Activated CD8-positive, alpha-beta T cell treated with anti-CD3 and anti-CD28 coated beads for 36 hours (primary cell): ENCODE measurements at regions not wholly inside any gene's neighbourhood (a gene's known extent, or its start where the extent isn't known, plus 50 kb on each side); places are given as distances from the start of the nearest gene placed in this dataset.
"Not testable (repeated sequence)": the region's sequence is repeated elsewhere in the genome, so short reads cannot be mapped to it uniquely, and the experiment has no call there.

Experiments used
- ATAC-seq: fragments of 200-7000 bp; cut with Tn5 transposase; one replicate; pipeline ENCODE4 v1.10.0; 2021; ENCODE audit warnings: mild to moderate bottlenecking, moderate library complexity
- CTCF ChIA-PET: fragments of 350-600 bp; sonication (Branson Sonifier 250); formaldehyde crosslinking; loops from one replicate; lab custom pipeline; 2021; ENCODE audit warnings: antibody characterized with exemption; lab: Charles Lee
- POLR2A ChIA-PET: fragments of 350-600 bp; sonication (Branson Sonifier 250); formaldehyde crosslinking; loops from one replicate; lab custom pipeline; 2021; ENCODE audit warnings: antibody characterized with exemption; lab: Charles Lee
- DNase-seq: peaks from one replicate; pipeline ENCODE4 v3.0.0-alpha.2; 2020
- H3K27ac Mint-ChIP-seq: one replicate; pipeline ENCODE4 v1.8.0; 2021; ENCODE audit warnings: mild to moderate bottlenecking, mixed read lengths
- H3K27me3 Mint-ChIP-seq: one replicate; pipeline ENCODE4 v1.8.0; 2021; ENCODE audit warnings: mixed read lengths
- H3K36me3 Mint-ChIP-seq: one replicate; pipeline ENCODE4 v1.8.0; 2021; ENCODE audit warnings: low read depth, mixed read lengths
- H3K4me1 Mint-ChIP-seq: one replicate; pipeline ENCODE4 v1.8.0; 2021; ENCODE audit warnings: low read depth, mixed read lengths
- H3K4me3 Mint-ChIP-seq: one replicate; pipeline ENCODE4 v1.8.0; 2021; ENCODE audit warnings: mild to moderate bottlenecking, moderate library complexity, mixed read lengths
- H3K9me3 Mint-ChIP-seq: one replicate; pipeline ENCODE4 v1.8.0; 2021; ENCODE audit warnings: mixed read lengths
- CTCF ChIP-seq: fragments of 200-600 bp; IDR thresholded peaks from one replicate; pipeline ENCODE4 v1.8.0; 2022; ENCODE audit warnings: antibody characterized with exemption, mild to moderate bottlenecking
- intact Hi-C: fragments of 100-400 bp; cut with micrococcal nuclease; formaldehyde crosslinking; loops from one replicate; pipeline ENCODE4 v1.10.0; 2022

GRCh38 chr5:157942595-157942994, 83.7 kb upstream of the CLINT1 start:
- H3K4me3 Mint-ChIP-seq = no peak overlapping the region
- H3K9me3 Mint-ChIP-seq = no peaks in the 10 kb centered on the region
- ChIA-PET POLR2A (no interaction called here), CTCF (no interaction called here)
- intact Hi-C loops = no loop called here
- no peaks in the 10 kb centered on the region for H3K36me3 Mint-ChIP-seq
- no peak for ATAC-seq
- no peaks in the 10 kb centered on the region for H3K27me3 Mint-ChIP-seq
- H3K27ac Mint-ChIP-seq = no peak overlapping the region
- H3K4me1 Mint-ChIP-seq = no peaks in the 10 kb centered on the region
- DNase-seq = no peak
- no peak for TF ChIP-seq CTCF

- no peak for ATAC-seq
- Mint-ChIP-seq H3K27ac (no peak overlapping the region), H3K36me3 (no peaks in the 10 kb centered on the region), H3K4me1 (no peaks in the 10 kb centered on the region), H3K27me3 (no peaks in the 10 kb centered on the region), H3K4me3 (no peak overlapping the region), H3K9me3 (no peaks in the 10 kb centered on the region)
- ChIA-PET CTCF (interaction anchor here (2.1 kb wide), 1 partner anchor 7 kb away, joined by 6 read pairs; no protein-coding TSS in a partner anchor), POLR2A (no interaction called here)
- no peak for TF ChIP-seq CTCF
- DNase-seq = no peak
- intact Hi-C loops = no loop called here
These were observed 82.7 kb upstream of the CLINT1 start for GRCh38 chr5:157941616-157942015.

- ATAC-seq, H3K27ac Mint-ChIP-seq, H3K36me3 Mint-ChIP-seq, H3K27me3 Mint-ChIP-seq, H3K4me3 Mint-ChIP-seq, H3K4me1 Mint-ChIP-seq, DNase-seq, intact Hi-C loops: not testable (repeated sequence)
- CTCF ChIA-PET = interaction anchor here (0.6 to 2.1 kb wide), 4 partner anchors 11 to 132 kb away, joined by 3 to 14 read pairs (median 4); no protein-coding TSS in a partner anchor
- peaks cover 11% of the 10 kb centered on the region for H3K9me3 Mint-ChIP-seq
- POLR2A ChIA-PET = interaction anchor here (0.7 kb wide), 1 partner anchor 763 kb away, joined by 3 read pairs; no protein-coding TSS in a partner anchor
These were observed 79.2 kb upstream of the CLINT1 start for GRCh38 chr5:157938101-157938500.

DNA sequence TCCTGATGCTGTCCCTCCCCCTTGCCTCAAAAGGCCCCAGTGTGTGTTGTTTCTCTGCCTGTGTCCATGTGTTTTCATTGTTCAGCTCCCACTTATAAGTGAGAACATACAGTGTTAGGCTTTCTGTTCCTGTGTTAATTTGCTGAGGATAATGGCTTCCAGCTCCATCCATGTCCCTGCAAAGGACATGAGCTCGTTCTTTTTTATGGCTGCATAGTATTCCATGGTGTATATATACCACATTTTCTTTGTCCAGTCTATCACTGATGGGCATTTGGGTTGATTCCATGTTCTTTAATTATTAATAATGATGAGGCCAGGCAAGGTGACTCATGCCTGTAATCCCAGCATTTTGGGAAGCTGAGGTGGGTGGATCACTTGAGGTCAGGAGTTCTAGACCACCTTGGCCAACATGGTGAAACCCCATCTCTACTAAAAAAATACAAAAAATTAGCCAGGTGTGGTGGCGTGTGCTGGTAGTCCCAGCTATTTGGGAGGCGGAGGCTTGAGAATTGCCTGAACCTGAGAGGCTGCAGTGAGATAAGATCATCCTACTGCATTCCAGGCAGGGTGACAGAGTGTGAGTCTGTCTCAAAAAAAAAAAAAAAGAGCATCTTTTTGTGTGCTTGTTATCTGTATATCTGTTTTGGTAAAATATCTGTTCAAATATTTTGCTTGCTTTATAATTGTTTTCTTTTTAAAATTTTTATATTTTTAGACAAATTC, 78.0 kb upstream of the CLINT1 start:
- H3K27ac Mint-ChIP-seq, H3K27me3 Mint-ChIP-seq, H3K4me1 Mint-ChIP-seq, H3K4me3 Mint-ChIP-seq, DNase-seq, intact Hi-C loops, ATAC-seq, H3K36me3 Mint-ChIP-seq: not testable (repeated sequence)
- H3K9me3 Mint-ChIP-seq = peaks cover 11% of the 10 kb centered on the region
- ChIA-PET CTCF (interaction anchor here (2.1 kb wide), 1 partner anchor 12 kb away, joined by 14 read pairs; no protein-coding TSS in a partner anchor), POLR2A (interaction anchor here (0.6 kb wide), 1 partner anchor 888 kb away, joined by 3 read pairs; no protein-coding TSS in a partner anchor)

DNA sequence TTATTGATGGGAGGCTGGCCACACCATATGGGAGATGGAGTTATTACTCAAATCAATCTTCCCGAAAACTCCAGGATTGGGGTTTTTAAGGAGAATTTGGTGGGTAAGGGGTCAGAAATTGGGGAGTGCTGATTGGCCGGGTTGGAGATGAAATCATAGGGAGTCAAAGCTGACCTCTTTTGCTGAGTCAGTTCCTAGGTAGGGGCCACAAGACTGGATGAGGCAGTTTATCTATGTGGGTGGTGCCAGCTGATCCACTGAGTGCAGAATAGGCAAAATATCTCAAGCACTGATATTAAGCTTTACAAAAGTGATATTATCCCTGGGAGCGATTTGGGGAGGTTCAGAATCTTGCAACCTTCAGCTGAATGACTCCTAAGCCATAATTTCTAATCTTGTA, 75.7 kb upstream of the CLINT1 start:
- CTCF ChIA-PET = interaction anchor here (1.8 to 5.8 kb wide), 2 partner anchors 15 to 117 kb away, joined by 5 to 37 read pairs; no protein-coding TSS in a partner anchor
- no peak for TF ChIP-seq CTCF
- Mint-ChIP-seq H3K9me3 (peaks cover 11% of the 10 kb centered on the region), H3K4me3 (no peak overlapping the region), H3K4me1 (no peaks in the 10 kb centered on the region), H3K27me3 (no peaks in the 10 kb centered on the region), H3K27ac (no peak overlapping the region), H3K36me3 (no peaks in the 10 kb centered on the region)
- DNase-seq (no peak), ATAC-seq (no peak)
- POLR2A ChIA-PET = no interaction called here
- intact Hi-C loops = no loop called here

DNA sequence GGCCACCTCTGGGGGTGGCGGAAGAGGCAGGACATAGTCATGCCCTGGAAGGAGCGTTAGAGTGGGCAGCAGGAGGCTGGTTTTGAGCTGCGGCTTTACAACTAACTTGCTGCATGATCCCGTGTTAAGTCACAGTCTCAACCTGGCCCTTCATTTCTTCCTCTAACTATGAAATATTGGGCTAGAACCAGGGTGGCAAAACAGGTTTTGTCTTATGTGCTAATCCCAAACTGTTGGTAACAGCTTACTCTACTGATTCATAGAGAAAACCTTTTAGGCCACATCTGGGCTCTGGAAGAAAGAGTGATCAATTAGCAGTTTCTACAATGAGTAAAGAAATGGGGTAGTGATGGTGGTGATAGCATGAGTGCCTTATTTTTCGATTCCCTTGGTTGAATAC, 74.1 kb upstream of the CLINT1 start:
- H3K4me1 Mint-ChIP-seq = no peaks in the 10 kb centered on the region
- CTCF ChIA-PET = interaction anchor here (1.0 to 5.8 kb wide), 4 partner anchors 17 to 142 kb away, joined by 3 to 37 read pairs (median 3); no protein-coding TSS in a partner anchor
- H3K36me3 Mint-ChIP-seq = no peaks in the 10 kb centered on the region
- no peak for DNase-seq
- intact Hi-C loops = no loop called here
- no peak for ATAC-seq
- H3K27me3 Mint-ChIP-seq = no peaks in the 10 kb centered on the region
- H3K27ac Mint-ChIP-seq = no peak overlapping the region
- no peak overlapping the region for H3K4me3 Mint-ChIP-seq
- no peak for TF ChIP-seq CTCF
- POLR2A ChIA-PET = no interaction called here
- H3K9me3 Mint-ChIP-seq = peaks cover 11% of the 10 kb centered on the region
